ENCODE measurements at regions not wholly inside any gene's neighbourhood (a gene's known extent, or its start where the extent isn't known, plus 50 kb on each side); places are given as distances from the start of the nearest gene placed in this dataset.

DNA sequence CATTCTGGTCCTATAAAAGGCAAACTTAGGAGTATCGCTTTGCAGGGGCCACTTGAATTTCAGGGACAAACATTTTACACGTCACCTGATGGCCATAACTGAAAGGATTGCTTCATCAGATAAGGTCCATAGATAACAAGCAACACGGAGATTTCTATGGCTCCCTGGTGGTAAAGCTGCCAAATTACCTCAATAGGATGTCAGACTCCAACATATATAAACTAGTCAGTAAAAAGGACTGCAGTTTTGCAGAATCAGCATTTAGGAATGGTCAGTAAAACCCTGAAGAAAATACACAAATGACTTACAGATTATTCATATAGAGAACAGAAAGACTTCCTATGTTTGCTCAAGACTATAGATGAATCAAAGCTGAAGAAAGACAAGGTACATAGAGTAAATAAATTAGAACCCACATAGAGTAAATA lies 66.1 kb upstream of the GRIP1 start:
- ATAC-seq (no peak), DNase-seq (ENCODE audit: low spot score) (peak; percentile 29)
- Histone ChIP-seq H3K4me1 (ENCODE audit: insufficient read depth) (no peaks in the 10 kb centered on the region), H3K27me3 (ENCODE audit: insufficient read depth) (no peaks in the 10 kb centered on the region), H4K20me1 (replicated peaks; ENCODE audit: insufficient read depth) (no peaks in the 10 kb centered on the region), H3K4me3 (no peak overlapping the region), H3K79me2 (replicated peaks; ENCODE audit: insufficient read depth) (no peaks in the 10 kb centered on the region), H3F3A (replicated peaks; ENCODE audit: low read depth) (no peaks in the 10 kb centered on the region), H3K27ac (ENCODE audit: low read depth) (no peak overlapping the region), H3K36me3 (ENCODE audit: insufficient read depth) (no peaks in the 10 kb centered on the region), H3K9me2 (ENCODE audit: insufficient read depth) (no peaks in the 10 kb centered on the region), H3K4me2 (no peak overlapping the region), H2AFZ (no peak overlapping the region)
- TF ChIP-seq, protein P1, sequence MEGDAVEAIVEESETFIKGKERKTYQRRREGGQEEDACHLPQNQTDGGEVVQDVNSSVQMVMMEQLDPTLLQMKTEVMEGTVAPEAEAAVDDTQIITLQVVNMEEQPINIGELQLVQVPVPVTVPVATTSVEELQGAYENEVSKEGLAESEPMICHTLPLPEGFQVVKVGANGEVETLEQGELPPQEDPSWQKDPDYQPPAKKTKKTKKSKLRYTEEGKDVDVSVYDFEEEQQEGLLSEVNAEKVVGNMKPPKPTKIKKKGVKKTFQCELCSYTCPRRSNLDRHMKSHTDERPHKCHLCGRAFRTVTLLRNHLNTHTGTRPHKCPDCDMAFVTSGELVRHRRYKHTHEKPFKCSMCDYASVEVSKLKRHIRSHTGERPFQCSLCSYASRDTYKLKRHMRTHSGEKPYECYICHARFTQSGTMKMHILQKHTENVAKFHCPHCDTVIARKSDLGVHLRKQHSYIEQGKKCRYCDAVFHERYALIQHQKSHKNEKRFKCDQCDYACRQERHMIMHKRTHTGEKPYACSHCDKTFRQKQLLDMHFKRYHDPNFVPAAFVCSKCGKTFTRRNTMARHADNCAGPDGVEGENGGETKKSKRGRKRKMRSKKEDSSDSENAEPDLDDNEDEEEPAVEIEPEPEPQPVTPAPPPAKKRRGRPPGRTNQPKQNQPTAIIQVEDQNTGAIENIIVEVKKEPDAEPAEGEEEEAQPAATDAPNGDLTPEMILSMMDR (conservative IDR thresholded peaks at IDR 0.05; ENCODE audit: low read depth in 2 of 2), result peak in 1 of 2 experiments; percentile 17; a peak in 1 of 4 replicates
- no peak for TF ChIP-seq CREB1 (CRISPR knock-in tag; IDR thresholded peaks at IDR 0.05; ENCODE audit: low read depth)
- Mint-ChIP-seq H3K9me3 (no peaks in the 10 kb centered on the region), H3K36me3 (ENCODE audit: low read depth) (no peaks in the 10 kb centered on the region), H3K4me1 (peaks cover 15% of the 10 kb centered on the region), H3K27ac (no peak overlapping the region), H3K27me3 (ENCODE audit: insufficient read depth, low read depth, poor library complexity) (no peaks in the 10 kb centered on the region), H3K4me3 (no peak overlapping the region)

DNA sequence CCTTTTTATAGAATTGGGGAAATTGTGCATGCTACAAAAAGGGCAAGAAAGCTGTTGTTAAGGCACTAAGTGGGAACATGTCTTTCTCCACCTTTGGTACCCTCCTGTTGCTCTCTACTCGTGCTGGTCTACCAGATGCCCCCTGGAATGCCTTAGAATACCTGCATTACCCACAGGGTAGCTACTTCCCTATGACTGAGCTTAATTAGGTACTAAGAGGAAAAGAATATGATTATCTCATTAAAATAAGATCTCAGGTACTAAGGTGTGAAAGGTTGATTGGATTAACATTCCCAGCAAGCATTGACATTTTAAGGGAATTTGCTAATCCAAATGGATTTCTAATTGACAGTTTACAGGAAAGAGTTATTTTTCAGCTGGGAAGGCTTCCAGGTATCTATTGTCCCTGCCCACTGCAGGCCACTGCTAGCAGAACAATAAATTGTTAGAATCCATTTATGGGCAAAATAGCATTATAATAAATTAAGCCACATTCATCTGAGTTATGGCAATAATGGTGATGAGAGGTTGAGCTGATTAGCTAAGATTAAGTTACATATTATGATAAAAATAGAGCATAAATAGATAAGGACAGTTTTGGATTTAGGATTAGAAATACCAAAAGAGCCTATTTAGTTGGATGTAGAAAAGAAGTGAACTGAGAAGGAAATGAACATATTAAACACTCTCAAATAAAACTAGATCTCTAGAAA lies 67.8 kb upstream of the GRIP1 start:
- H4K20me1 ChIP-seq (replicated peaks; ENCODE audit: insufficient read depth), result no peaks in the 10 kb centered on the region
- no peaks in the 10 kb centered on the region for H3K9me3 Mint-ChIP-seq
- no peaks in the 10 kb centered on the region for H3K79me2 ChIP-seq (replicated peaks; ENCODE audit: insufficient read depth)
- H3K27ac ChIP-seq (ENCODE audit: low read depth), result no peak overlapping the region
- ATAC-seq (peak; percentile 82), DNase-seq (ENCODE audit: low spot score) (peak; percentile 39)
- H3K4me3 Mint-ChIP-seq, result no peak overlapping the region
- H2AFZ ChIP-seq, result no peak overlapping the region
- H3K36me3 ChIP-seq (ENCODE audit: insufficient read depth), result no peaks in the 10 kb centered on the region
- no peaks in the 10 kb centered on the region for H3K4me1 ChIP-seq (ENCODE audit: insufficient read depth)
- no peaks in the 10 kb centered on the region for H3F3A ChIP-seq (replicated peaks; ENCODE audit: low read depth)
- no peaks in the 10 kb centered on the region for H3K27me3 Mint-ChIP-seq (ENCODE audit: insufficient read depth, low read depth, poor library complexity)
- no peak overlapping the region for H3K4me3 ChIP-seq
- no peaks in the 10 kb centered on the region for H3K27me3 ChIP-seq (ENCODE audit: insufficient read depth)
- no peak overlapping the region for H3K27ac Mint-ChIP-seq
- H3K9me2 ChIP-seq (ENCODE audit: insufficient read depth), result no peaks in the 10 kb centered on the region
- H3K4me1 Mint-ChIP-seq, result peaks cover 15% of the 10 kb centered on the region
- H3K4me2 ChIP-seq, result no peak overlapping the region
- no peaks in the 10 kb centered on the region for H3K36me3 Mint-ChIP-seq (ENCODE audit: low read depth)
- TF ChIP-seq ZNF114 (CRISPR knock-in tag; IDR thresholded peaks at IDR 0.05), result no peak
- TF ChIP-seq EZH2phosphoT487 (IDR thresholded peaks at IDR 0.05; ENCODE audit: unreplicated experiment), result no peak
- no peak for TF ChIP-seq NANOG (IDR thresholded peaks at IDR 0.05; ENCODE audit: borderline replicate concordance)
- TF ChIP-seq, protein P2, sequence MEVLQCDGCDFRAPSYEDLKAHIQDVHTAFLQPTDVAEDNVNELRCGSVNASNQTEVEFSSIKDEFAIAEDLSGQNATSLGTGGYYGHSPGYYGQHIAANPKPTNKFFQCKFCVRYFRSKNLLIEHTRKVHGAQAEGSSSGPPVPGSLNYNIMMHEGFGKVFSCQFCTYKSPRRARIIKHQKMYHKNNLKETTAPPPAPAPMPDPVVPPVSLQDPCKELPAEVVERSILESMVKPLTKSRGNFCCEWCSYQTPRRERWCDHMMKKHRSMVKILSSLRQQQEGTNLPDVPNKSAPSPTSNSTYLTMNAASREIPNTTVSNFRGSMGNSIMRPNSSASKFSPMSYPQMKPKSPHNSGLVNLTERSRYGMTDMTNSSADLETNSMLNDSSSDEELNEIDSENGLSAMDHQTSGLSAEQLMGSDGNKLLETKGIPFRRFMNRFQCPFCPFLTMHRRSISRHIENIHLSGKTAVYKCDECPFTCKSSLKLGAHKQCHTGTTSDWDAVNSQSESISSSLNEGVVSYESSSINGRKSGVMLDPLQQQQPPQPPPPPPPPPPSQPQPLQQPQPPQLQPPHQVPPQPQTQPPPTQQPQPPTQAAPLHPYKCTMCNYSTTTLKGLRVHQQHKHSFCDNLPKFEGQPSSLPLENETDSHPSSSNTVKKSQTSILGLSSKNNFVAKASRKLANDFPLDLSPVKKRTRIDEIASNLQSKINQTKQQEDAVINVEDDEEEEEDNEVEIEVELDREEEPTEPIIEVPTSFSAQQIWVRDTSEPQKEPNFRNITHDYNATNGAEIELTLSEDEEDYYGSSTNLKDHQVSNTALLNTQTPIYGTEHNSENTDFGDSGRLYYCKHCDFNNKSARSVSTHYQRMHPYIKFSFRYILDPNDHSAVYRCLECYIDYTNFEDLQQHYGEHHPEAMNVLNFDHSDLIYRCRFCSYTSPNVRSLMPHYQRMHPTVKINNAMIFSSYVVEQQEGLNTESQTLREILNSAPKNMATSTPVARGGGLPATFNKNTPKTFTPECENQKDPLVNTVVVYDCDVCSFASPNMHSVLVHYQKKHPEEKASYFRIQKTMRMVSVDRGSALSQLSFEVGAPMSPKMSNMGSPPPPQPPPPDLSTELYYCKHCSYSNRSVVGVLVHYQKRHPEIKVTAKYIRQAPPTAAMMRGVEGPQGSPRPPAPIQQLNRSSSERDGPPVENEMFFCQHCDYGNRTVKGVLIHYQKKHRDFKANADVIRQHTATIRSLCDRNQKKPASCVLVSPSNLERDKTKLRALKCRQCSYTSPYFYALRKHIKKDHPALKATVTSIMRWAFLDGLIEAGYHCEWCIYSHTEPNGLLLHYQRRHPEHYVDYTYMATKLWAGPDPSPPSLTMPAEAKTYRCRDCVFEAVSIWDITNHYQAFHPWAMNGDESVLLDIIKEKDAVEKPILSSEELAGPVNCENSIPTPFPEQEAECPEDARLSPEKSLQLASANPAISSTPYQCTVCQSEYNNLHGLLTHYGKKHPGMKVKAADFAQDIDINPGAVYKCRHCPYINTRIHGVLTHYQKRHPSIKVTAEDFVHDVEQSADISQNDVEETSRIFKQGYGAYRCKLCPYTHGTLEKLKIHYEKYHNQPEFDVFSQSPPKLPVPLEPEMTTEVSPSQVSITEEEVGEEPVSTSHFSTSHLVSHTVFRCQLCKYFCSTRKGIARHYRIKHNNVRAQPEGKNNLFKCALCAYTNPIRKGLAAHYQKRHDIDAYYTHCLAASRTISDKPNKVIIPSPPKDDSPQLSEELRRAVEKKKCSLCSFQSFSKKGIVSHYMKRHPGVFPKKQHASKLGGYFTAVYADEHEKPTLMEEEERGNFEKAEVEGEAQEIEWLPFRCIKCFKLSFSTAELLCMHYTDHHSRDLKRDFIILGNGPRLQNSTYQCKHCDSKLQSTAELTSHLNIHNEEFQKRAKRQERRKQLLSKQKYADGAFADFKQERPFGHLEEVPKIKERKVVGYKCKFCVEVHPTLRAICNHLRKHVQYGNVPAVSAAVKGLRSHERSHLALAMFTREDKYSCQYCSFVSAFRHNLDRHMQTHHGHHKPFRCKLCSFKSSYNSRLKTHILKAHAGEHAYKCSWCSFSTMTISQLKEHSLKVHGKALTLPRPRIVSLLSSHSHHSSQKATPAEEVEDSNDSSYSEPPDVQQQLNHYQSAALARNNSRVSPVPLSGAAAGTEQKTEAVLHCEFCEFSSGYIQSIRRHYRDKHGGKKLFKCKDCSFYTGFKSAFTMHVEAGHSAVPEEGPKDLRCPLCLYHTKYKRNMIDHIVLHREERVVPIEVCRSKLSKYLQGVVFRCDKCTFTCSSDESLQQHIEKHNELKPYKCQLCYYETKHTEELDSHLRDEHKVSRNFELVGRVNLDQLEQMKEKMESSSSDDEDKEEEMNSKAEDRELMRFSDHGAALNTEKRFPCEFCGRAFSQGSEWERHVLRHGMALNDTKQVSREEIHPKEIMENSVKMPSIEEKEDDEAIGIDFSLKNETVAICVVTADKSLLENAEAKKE (CRISPR knock-in tag; IDR thresholded peaks at IDR 0.05), result no peak
- no peak for TF ChIP-seq EZH2 (IDR thresholded peaks at IDR 0.05; ENCODE audit: low read depth, unreplicated experiment)
- TF ChIP-seq, protein P3, sequence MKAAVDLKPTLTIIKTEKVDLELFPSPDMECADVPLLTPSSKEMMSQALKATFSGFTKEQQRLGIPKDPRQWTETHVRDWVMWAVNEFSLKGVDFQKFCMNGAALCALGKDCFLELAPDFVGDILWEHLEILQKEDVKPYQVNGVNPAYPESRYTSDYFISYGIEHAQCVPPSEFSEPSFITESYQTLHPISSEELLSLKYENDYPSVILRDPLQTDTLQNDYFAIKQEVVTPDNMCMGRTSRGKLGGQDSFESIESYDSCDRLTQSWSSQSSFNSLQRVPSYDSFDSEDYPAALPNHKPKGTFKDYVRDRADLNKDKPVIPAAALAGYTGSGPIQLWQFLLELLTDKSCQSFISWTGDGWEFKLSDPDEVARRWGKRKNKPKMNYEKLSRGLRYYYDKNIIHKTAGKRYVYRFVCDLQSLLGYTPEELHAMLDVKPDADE (IDR thresholded peaks at IDR 0.05), result no peak
- TF ChIP-seq, protein P1 (conservative IDR thresholded peaks at IDR 0.05; ENCODE audit: low read depth in 2 of 2), result no peak
